ENCODE measurements at regions not wholly inside any gene's neighbourhood (a gene's known extent, or its start where the extent isn't known, plus 50 kb on each side); places are given as distances from the start of the nearest gene placed in this dataset.

DNA sequence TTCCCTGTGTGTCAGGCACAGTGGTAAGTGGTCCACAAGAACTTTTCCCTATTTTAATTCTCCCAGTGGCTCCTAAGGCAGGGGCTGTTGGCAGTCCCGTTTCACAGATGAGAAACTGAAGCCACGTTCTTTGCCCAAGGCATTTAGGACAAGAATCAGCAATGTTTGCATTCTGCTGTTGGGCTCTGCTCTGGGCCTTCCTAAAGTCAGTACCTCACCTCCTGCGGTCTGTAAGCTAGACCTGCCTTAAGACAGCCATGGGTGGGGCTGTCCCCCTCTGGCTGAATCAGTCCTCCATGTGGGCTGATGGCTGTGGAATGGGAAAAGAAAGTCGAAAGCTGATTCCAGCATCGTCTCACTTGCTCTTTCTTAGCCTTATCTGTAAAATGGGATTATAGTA is 304.8 kb downstream of the MAF start:
- no peak for DNase-seq

DNA sequence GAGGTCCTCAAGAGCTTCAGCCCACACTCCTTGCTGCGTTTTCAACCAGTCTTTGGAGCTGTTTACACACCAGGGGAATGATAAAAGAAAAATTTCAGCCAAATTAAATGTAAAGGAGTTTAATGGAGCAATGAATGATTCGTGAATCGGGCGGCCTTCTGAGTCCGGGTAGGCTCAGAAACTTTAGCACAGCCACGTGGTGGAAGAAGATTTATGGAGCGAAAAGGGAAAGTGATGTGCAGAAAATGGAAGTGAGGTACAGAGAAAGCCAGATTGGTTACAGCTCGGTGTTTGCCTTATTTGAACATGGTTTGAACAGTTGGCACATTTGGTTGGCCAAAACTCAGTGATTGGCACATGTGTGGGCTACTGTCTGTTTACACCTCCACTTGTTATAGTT is 305.4 kb downstream of the MAF start:
- DNase-seq: no peak

DNA sequence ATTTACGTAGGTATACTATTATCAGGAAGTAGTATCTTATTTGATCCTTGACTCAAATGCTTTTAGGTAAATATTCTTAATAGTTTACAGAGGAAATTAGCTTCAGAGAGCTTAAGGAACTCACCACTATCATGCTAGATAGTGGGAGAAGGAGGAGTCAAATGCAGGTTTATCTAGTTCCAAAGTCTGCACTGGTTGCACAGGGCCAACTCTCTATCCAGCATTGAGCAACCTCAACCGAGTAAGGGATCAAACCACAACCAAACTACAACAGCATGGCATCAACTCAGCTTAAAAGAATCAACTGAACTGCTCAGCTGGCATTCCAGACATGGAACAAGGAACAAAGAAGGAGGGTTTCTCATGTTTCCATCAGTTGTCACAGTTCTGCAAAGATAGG is 306.0 kb downstream of the MAF start:
- DNase-seq: no peak

DNA sequence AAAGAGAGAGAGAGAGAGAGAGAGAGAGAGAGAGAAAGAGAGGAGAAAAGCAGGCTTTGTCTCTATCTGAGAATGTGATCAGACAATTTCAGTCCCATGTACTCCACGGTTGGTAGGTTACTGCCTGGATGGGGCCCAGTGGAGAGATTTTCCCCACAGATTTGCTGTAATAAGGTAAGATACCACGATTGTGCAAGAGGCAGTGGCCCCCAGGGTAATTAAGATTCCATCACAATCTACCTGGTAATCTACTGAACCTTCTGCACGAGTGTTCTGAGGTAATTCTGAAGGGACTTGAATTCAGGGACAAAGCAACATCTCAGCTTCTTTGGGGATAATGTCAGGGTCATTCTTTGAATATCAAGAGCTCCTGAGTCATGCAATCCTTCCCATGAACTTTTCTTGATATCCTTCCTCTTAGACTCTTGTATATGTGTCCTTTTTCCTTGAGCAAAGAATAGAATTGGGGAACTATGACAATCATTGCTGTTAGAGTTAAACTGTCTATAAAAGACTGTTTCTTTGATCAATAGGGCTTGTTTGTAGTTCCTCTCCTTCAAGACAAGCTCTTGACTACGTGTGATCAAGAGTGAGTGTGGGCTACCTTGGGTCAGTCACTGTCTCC is 306.6 kb downstream of the MAF start:
- no peak for DNase-seq

DNA sequence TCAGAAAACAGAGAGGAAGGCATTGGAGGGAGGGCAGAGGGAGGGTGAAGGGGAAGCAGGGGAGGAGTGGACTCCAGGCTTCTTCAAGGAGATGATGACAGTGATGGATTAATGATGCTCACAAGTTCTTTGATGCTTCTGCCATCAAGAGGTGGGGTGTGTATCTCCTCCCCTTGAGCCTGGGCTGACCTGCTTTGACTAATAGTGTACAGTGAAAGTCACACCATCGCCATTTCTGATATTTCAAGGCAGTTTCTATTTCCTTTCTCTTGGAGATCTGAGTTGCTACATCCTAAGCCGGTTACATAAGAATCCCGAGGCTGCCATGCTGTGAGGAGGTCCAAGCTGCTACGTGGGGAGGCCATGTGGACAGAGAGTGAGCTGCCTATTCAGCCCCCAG is 312.5 kb downstream of the MAF start:
- no peak for DNase-seq

DNA sequence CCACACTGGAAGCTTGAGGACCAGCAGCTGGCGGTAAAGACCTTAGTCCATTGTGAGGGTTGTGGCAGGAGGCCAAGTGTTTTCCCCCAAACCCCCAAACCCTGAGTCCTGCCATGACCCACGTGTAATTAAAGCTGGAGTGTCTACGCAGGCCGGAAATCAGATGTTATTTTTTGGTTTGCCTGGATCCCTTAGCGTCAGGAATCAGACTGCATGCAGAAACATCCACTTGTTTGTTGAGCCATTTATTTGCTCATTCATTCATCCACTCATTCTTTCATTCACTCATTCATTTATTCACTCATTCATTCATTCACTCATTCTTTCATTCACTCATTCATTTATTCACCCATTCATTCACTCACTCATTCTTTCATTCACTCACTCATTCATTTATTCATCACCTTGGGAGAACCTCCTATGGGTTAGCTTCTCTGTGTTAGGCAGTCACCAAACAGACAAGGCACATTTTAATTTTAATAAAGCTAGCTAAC is 313.1 kb downstream of the MAF start:
- no peak for DNase-seq

DNA sequence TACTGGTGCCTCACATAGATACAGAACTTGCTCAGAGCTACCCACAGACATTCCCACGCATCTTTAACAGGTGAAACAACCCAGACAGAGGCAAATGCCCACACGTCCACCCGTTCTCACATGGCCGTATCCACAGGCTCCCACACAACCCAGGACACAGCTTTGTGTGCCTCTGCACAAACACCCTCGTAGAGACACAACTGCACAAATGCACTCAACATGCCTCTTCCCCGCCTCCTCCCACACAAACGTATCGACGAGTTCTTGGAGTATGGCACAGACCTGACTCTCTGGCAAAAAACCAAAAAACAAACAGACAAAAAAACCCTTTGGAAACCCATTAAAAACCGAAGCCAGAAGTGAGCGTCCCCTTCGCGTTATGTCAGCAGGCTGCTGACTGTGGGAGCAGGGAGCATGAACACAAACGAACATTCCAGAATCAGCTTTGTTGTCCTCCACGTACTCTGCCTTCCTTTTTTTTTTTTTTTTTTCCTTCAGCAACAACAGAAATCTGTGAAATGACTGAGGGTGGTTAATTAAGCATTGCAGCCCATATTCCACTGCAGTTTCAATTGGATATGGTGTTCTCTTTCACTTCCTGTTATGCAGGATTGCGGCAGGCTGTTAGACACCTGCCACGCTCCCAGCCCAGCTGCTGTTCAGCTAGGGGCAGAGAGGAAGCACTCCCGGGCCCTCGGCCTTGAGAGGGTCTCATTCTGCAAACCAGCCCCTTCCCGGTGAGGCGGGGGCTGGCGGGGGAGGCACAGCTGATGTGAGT is 313.7 kb downstream of the MAF start:
- peak; percentile 98 for DNase-seq

DNA sequence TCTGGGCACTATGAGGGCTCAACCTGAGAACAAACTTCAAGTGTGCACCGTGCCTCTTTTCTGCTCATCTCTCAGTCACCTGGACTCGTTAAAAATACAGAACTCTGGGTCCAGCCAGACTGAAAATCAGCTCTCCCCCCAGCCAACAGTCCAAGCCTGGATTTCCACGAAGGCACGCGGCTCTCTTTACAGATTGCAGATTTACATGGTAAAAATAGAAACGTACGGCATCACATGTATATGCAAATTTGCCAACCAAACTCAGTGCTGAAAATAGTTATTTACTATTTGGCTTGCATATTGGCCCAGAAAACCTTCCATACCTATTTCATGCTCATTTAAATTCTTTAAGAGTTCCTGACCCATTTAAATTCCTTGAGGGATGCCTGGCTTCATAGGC is 315.8 kb downstream of the MAF start:
- DNase-seq: no peak

DNA sequence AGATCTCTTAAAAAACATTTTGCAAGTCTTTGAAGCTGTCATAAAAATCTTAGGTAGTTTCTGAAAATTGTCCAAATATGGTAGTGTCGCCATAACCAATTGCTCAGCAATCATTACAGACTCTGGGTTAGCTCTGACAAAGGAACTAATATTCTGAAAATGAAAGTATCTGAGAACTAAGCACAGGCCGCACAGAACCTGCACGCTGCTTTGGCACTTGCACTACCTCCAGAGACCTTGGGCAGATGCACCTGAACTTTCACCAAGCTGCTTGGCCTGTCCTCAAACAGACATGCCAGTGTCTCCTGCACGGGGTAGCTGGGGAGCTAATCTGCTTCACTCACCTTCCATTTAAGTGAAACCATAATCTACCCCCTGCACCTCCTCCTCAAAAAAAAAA is 317.0 kb downstream of the MAF start:
- no peak for DNase-seq

DNA sequence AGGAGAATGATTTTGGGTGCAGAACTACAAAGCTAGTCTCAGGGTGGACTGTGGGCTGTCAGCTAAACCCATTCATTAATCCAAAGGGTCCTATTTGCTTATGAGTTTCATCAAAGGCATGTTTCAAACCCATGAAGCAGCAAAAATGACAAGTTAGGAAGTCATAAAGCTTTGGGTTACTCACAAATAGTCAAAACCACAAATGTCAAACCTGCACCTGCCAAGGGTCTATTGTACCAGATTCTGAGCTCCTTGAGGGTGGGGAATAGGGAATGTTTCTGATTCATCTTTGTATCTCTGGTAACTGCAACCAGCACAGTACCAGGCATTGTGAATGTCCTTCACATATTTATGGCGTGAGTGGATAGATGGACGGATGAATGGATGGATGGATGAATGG is 317.7 kb downstream of the MAF start:
- DNase-seq: no peak

DNA sequence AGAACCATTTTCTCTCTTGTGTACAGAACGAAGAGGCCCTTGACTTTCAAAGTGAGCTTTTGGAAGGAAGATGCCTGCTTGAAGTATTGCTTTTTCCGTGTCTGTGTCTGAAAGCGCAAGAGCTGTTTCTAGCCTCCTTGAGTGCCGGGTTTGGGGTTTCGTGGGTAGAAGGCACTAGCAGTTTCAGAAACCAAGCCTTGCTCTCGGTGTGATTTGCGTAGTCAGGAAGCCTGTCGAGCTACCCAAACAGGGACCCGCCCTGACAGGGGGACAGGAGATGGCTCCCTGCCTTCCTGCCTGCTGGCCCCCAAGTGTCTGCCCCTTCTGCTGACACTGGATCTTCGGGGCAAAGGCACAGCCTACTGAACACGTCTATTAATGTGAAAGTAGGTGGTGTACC is 322.0 kb downstream of the MAF start:
- DNase-seq: no peak

DNA sequence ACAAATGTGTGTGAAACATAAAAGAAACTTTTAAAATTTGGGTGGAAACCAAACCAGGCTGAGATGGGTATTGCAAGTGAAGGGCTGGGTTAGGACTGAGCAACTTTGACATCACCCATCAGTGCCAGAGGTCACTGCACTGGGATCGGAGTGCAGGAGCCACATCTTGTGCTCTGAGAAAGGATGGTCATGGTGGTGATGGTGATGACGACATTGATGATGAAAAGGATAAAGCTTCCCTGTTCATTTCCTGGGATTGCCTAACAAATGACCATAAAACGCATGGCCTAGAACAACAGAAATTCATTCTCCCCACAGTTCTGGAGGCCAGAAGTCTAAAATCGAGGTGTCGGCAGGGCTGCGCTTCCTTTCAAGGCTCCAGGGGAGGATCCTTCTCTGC is 324.0 kb downstream of the MAF start:
- DNase-seq: no peak

DNA sequence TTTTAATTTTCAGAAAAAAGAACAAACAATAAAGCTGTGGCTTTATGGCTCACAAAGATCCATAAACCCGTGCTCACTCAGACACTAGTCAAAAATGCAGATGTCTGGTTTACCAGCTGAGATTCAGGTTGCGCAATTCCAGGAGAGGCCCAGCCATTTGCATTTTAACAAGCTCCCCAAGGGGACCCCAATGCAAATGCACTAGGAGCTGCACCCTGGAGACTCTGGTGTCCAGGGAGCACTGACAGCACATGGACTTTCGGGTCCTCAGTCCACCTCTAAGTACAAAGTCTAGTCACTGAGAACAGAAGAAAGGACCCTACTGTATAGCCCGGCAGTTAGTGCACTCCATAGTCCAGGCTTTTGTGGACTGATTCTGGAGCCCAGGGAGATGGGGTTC is 326.3 kb downstream of the MAF start:
- no peak for DNase-seq

DNA sequence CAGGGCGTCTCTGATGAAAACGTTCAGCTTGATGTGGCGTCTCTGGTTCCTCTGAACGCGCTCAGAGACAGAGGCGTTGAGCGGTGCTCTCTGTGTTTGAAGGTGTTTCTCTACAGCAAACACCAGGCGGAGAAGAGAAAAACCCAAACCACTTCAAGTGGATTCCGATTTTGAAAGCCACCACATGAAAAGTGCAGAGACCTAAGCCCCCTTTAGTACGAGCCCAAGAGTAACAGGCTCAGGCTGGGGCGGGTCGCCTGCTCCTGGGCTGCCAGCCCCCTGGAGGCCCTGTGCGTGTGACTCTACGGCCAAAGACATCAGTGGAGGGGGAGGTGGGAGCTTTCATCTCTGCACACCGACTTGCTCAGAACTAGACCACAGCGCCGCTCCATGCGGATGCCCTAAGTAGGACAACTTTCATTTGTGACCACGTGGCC is 328.4 kb downstream of the MAF start:
- DNase-seq: no peak

DNA sequence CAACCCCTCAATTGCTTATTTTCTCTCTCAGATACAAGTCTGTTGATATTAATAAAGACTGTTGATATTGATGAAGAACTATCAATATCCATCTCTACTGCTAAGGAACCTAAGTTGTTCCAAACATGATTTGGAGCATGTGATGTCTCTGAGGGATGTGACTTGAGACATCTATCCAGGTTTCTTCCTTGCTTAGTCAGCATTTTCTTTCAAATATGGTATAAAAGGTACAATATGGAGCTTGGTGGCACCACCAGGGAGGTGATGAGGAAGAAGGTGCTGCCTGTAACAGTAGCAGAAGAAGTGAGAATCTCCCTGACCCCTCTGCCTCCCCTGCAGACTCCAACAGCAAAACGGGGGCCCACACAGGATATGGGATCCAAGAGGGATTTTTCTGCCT is 329.0 kb downstream of the MAF start:
- no peak for DNase-seq

DNA sequence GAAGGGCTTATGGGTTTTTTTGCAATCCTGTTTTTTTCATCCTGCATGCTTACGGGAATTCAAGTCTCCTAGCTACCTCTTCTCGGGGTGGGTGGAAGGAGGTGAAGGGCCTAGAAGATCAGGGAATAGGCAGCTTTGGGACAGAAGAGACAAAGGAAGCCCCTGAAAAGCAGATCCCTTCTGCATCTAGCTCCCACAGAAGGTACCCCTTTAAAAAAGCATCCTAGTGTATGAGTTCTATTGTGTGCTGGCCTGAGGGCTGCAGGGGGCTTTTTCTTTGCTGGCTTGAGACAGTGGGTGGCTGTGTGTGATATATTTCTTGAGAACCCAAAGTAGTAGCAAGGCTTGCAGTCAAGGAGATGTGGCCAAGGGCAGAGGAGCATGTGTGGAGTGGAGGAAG is 330.5 kb downstream of the MAF start:
- no peak for DNase-seq

DNA sequence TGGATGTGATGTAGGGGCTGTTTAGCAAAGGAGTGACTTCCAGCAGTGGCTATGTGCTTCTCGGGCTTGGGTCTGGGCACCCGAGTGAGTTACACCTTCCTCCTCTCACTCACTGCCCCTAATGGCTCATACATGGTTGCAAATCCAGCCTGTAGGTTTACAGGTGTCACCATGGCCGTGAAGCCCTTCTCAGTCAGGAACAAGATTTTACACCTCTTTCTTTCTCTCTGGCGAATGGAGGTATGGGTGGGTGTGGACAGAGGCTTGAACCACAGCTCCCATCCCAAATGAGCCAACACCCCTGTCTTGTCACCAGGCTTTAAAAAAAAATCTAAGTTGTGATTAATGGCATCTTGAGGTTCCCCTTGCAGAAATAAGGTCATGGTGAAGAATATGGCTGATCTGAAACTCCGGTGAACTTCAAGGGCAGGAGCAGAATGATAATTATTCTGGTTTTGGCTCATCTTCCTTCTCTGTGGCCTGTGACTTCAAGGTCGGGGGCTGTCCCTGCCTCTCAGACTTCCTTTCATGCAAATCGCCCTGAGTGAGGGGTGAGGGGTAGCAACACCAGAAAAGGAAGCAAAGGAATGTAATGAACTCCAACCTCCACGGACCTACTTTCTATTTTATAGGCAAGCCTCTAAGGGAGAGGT is 331.2 kb downstream of the MAF start:
- no peak for DNase-seq

DNA sequence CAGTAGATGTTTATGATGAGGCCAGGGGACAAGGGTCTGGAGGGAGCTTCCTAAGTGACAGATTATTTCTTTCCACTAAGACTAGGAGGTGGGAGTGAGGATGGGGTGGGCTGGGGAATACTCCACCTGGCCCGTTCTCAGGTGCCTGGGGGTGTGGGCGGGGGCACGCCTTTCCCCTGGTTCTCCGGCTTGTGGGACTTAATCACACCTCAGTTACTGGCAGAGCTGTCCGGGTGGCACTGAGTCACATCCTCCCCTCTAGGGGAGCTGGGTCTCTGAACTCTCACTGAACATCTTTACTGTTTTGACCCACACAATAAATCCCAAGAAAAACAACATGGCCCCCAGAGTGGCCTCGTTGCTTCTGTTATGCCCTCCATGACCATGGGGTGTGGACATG is 332.8 kb downstream of the MAF start:
- no peak for DNase-seq

DNA sequence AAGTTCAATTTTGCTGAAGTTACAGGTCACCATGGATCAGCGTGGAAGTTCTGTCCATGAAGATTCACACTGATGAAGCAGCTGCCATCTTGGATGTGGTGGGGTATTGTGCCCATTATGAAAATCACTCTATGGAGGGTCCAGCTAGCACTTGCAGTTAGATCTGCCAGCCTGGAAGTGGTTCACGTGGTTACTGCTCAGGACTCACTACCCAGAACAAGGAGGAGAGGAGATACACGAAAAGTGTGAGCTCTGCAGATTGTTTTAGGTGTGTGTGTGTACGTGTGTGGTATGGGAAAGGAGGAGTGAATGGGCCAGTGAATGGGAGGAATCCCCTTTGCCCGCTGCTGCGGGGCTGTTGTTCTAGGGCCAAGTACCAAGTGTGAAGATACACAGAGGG is 333.4 kb downstream of the MAF start:
- DNase-seq: no peak

DNA sequence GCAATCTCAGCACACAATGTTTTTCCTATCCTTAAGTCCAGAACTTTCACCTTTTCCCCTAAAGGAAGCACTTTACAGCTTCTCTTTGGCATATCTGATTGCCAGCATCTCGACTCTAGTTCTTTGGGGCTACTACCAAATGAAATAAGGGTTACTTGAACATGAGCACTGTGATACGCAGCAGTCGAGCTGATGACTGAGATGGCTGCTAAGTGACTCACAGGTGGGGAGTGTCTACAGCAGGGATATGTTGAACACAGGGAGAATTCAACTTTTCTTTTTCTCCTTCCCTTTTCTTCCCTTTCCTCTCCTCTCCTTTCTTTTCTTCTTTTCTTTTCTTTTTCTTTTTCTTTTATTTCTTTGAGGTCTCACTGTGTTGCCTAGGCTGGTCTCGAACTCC is 334.8 kb downstream of the MAF start:
- DNase-seq: no peak

DNA sequence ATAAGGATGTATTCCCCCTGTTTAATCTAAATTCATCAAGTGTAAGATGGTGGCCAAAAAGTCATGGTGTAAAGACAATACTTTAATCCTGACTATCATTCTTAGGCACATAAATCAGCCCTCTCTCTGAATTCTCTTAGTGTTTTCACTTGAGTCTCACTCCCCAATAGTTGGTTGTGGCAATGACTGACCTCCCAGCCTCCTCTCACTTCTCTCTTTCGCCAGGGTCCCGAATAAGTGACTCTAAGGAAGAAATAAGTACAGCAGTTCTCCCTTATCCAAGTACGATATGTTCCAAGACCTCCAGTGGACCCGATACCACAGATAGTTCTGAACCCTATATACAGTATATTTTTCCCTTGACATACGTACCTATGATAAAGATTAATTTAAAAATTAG is 335.3 kb downstream of the MAF start:
- no peak for DNase-seq

DNA sequence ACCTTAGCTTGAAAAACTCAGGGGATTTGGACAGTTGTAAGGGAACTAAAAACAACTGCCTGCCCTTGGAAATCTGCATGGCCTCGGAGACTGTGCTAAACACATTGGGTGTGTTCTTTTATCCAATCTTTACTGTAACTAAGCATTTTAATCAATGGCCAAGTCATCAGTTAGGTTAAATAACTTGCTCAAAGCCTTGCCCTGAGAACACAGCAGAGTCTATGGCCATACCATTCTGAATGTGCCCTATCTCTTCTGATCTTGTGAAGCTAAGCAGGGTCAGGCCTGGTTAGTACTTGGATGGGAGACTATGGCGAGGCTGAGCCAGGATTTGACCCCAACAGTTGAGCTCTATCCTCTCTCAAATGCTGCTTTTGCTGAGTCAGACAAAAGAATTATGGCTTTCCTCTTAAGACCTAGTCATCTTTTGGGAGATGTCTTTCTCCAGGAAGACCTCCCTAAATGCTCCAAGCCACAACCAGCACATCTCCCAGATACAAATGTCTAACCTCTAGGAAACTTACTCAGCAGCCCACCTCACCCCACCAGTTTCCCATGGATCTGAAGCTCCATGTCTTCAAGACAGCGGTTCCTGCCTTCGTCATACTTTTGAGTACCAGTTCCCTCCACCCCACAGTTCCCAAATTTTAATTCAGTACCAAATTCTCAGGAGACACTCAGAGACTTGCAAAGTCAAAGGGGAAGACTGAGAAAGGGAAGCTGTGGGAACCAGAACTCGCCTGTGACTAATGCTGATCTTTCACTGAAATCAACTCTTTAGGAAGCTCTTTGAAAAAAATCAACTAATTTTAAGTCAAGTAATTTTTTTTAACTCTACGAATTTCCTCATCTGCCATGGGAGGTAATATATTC is 336.1 kb downstream of the MAF start:
- no peak for DNase-seq

DNA sequence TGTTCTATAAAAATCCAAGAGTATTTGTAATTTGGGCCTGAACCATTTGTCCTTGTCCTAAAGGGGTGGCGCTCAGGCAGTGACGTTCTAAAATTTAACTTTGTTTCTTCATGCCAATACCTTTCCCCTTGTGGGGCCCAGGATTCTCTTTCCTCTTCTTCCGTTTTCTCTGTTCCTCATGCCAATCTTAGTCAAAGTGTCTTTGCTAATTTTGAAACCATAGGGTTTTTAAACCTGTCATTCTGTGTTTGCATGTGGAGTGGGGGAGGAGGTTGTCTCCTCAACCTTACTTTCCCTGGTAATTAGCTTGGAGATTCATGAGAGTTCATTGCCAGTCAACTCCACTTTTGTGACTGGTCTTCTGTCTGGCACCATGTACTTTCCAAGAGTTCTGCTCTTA is 337.1 kb downstream of the MAF start:
- DNase-seq: no peak

Data from DMS153 (cell line).